GM21367 (cell line): ENCODE measurements at regions not wholly inside any gene's neighbourhood (a gene's known extent, or its start where the extent isn't known, plus 50 kb on each side); places are given as distances from the start of the nearest gene placed in this dataset.
"Not testable (repeated sequence)": the region's sequence is repeated elsewhere in the genome, so short reads cannot be mapped to it uniquely, and the experiment has no call there.

Source experiments
- ATAC-seq: cut with Tn5 transposase; IDR thresholded peaks from one replicate; pipeline ENCODE4 v1.9.1; 2021; ENCODE audit not compliant: unreplicated experiment

- no peak for ATAC-seq
These were observed 88.1 kb upstream of the STMND1 start for GRCh38 chr6:17013701-17014100.

- ATAC-seq: no peak
These were observed 89.2 kb upstream of the STMND1 start for GRCh38 chr6:17012421-17013225.

GRCh38 chr6:17011985-17012384 lies 89.9 kb upstream of the STMND1 start:
- ATAC-seq: no peak

- ATAC-seq: no peak
These were observed 94.1 kb upstream of the STMND1 start for GRCh38 chr6:17007749-17008148.

- no peak for ATAC-seq
These were observed 95.3 kb upstream of the STMND1 start for GRCh38 chr6:17006543-17006942.

GRCh38 chr6:17004269-17004668 lies 97.6 kb upstream of the STMND1 start:
- no peak for ATAC-seq

- ATAC-seq: no peak
These were observed 99.7 kb upstream of the STMND1 start for GRCh38 chr6:17002123-17002522.

- ATAC-seq: no peak
These were observed 100.7 kb upstream of the STMND1 start for GRCh38 chr6:17001188-17001587.

- no peak for ATAC-seq
These were observed 102.1 kb upstream of the STMND1 start for GRCh38 chr6:16999491-17000436.

- no peak for ATAC-seq
These were observed 103.4 kb upstream of the STMND1 start for GRCh38 chr6:16998461-16998860.

GRCh38 chr6:16995511-16996250 lies 106.2 kb upstream of the STMND1 start:
- ATAC-seq: no peak

GRCh38 chr6:16993396-16993795 lies 108.5 kb upstream of the STMND1 start:
- no peak for ATAC-seq

GRCh38 chr6:16991981-16992629 lies 109.7 kb upstream of the STMND1 start:
- no peak for ATAC-seq

GRCh38 chr6:16989976-16990375 lies 111.9 kb upstream of the STMND1 start:
- not testable (repeated sequence) for ATAC-seq

GRCh38 chr6:16989382-16989781 lies 112.5 kb upstream of the STMND1 start:
- no peak for ATAC-seq

GRCh38 chr6:16987996-16988395 lies 113.9 kb upstream of the STMND1 start:
- no peak for ATAC-seq

- no peak for ATAC-seq
These were observed 116.2 kb upstream of the STMND1 start for GRCh38 chr6:16985513-16986284.

GRCh38 chr6:16982807-16983206 lies 119.0 kb upstream of the STMND1 start:
- no peak for ATAC-seq

GRCh38 chr6:16979677-16980370 lies 122.0 kb upstream of the STMND1 start:
- ATAC-seq: no peak
